Stimulated activated CD8-positive, alpha-beta memory T cell treated with anti-CD3 and anti-CD28 coated beads, Interleukin-2, amount 100 ng/mL, for 48 hours (primary cell): ENCODE measurements at regions not wholly inside any gene's neighbourhood (a gene's known extent, or its start where the extent isn't known, plus 50 kb on each side); places are given as distances from the start of the nearest gene placed in this dataset.
"Not testable (repeated sequence)": the region's sequence is repeated elsewhere in the genome, so short reads cannot be mapped to it uniquely, and the experiment has no call there.

ENCODE experiments used
- DNase-seq, 2 donors: peaks; one replicate each; pipeline ENCODE4 v3.0.0-alpha.2; 2020; ENCODE audit warnings: low read depth in 2 of 2

GRCh38 chr3:164465172-164465571 is 613.1 kb downstream of the SI start:
- no peak for DNase-seq

- no peak for DNase-seq
Observed at GRCh38 chr3:164460851-164461250, 617.4 kb downstream of the SI start.

- DNase-seq: no peak
Observed at GRCh38 chr3:164459521-164460151, 618.7 kb downstream of the SI start.

DNA sequence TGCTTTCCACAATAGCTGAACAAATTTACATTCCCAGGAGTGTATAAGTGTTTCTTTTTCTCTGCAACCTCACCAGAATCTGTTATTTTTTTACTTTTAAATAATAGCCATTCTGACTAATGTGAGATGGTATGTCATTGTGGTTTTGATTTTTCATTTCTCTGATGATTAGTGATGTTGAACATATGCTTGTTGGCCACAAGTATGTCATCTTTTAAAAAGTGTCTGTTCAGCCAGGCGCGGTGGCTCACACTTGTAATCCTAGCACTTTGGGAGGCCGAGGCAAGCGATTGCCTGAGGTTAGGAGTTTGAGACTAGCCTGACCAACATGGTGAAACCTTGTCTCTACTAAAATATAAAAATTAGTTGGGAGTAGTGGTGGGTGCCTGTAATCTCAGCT is 619.3 kb downstream of the SI start:
- no peak for DNase-seq

DNA sequence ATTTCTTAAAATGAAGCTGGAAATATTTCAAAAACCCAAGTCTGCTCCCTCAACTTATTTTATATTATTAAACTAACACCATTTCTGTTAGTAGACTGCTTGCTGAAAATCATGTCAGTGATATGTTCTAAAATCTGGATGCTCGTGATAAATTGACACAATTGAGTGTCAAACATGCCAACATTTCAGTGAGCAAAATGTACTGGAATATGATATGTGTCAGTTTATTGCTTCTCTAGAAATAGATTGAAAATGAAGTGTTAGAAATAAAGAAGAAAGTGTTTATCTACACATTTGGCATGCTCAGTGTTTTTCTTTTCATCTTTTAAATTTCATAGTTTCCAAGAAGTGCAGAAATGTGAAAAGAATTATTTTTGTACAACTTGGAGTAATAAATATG is 624.6 kb downstream of the SI start:
- DNase-seq: no peak

GRCh38 chr3:164452707-164453106 is 625.6 kb downstream of the SI start:
- DNase-seq: no peak

DNA sequence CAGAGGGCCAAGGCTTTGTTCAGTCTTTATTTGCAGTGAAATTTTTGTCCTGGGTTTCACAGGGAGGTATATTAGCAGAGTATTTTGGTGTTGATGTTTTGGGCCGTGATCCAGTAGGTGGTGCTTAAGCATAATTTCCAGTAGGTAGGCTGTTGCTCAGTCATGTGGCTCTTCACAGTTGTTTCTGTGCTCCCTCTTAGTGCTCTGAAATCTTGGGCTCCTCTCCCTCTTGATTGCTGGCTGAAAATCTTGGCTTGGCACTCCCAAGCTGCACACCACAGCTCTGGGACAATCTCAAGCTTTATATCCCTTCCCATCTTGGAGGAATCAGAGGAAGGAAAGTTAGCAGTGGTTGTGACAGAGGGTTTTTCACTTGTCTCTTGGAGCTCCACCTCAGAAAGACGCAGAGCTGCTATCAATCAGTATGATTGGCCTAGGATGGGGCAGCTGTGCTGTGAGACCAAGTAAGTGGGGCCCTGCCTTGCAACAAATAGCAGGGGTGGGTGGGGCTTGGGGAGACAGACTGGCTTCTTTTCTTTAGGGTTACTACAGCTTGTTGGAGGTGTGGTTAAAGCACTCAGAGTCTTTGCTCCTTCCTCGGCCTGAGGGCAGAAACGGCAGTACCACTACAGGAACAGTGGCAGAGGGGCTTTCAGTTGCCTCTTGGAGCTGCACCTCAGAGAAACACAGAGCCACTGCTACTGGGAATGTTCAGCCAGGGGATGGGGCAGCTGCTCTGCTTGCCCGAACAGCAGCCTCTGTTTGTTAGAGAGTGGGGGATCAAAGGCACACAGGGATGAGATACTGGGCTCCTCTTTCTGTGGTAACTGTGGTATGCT is 627.0 kb downstream of the SI start:
- DNase-seq: no peak

DNA sequence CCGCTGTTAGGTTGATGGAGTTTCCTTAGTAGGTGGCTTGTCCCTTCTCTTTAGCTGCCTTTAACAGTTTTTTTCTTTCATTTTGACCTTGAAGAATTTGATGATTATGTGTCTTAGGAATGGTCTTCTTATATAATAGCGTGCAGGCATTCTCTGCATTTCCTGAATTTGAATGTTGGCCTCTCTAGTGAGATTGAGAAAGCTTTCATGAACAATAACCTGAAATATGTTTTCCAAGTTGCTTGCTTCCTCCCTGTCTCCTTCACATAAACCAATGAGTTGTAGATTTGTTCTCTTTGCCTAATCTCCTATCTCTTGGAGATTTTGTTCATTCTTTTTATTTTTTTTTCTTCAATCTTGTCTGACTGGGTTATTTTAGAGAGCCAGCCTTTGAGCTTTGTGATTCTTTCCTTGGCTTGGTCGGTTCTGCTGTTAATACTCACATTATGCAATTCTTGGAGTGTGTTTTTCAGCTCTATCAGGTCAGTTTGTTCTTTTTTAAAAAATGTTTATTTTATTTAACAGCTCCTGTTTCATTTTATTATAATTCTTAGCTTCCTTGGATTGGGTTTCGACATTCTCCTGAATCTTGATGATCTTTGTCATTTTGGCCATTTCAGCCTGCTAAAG is 627.9 kb downstream of the SI start:
- no peak for DNase-seq

GRCh38 chr3:164419220-164419619 is 659.1 kb downstream of the SI start:
- DNase-seq: no peak

- no peak for DNase-seq
Observed at GRCh38 chr3:164418414-164418813, 659.9 kb downstream of the SI start.

DNA sequence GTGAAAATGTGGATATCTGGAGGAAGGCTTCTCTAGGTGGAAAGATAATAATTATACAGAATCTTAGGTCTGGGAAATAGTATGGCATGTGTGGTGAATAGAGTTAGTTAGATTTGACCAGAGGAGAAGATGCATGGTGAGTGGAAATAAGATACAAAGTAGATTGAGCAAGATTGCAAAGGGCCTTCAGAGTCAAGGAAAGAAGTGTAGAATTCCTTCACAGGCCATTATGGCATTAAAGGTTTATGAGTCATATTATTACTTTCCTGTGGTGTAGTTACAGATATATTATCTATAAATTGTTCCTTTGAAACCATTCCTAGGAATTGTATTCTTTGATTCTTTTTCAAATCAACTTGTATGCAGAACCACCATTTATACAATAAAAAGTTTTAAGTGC is 660.3 kb downstream of the SI start:
- DNase-seq: no peak

DNA sequence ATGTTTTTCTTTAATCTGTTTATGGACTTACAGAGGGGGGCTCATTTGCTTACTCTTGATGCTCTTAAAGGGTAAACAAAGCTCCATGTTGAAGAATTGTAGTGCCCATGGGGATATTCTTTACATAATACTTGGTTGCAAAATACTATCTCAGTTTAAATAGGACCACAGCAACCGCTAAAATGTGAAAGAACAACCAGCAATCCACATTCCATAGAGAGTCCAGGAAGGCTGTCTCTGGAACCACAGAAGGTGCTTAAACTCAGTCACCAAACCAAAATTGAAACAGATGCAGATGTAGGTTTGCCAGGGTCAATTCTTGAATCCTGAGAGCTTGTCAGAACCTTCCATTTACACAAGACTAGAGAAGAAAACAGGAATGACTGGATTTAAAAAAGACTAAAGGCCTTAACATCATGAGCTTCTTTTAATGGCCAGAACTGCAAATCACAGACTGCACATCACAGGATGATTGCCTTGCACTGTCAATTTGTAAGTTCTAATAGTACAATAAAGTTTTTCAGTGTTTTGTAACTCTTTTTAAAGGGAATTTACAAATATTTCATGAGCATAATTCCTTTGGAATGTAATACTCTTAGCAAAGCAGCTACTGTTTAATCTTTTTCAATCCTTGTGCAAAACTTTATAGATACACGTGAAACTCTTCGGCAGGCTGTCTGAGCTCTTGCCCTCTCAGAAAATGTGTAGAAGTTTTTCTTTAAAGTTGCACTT is 661.6 kb downstream of the SI start:
- DNase-seq: no peak

GRCh38 chr3:164408326-164408725 is 670.0 kb downstream of the SI start:
- DNase-seq: no peak

DNA sequence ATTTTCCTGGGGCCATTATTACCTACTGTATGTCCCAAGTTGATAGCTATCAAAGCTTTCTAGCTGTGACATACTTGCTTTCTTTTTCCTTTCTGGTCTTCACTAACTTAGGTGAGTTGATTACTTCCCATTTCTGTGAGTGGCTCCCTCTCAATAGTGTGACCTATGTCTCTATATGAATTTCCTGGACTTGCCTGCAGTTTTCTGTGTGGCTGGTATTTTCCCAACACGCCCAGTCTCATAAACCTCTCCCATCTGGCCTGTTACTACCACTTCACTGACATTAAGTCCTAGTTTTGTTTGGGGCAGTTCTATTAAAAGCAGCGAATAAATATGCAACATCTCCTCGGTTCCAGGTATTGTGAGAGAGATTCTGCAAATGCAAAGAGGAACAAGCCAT is 671.2 kb downstream of the SI start:
- DNase-seq: no peak

DNA sequence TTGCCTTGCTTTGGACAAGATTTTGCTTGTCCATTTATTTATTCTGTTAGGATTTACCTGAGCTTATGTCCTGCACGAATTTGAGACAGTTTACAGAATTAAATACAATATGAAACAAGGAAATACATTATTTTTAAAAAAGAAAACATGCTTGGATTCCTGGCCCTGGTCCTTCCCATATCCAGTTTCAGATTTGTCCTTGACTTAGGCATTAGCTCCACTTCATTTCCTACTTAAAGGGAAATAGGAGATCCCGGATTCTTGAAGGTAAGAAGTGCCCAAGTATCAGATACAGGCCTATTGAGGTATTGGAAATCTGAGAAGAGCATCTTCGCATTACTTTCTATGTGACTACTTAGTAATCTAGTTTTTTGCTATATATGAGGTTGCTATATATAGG is 672.0 kb downstream of the SI start:
- DNase-seq: no peak

DNA sequence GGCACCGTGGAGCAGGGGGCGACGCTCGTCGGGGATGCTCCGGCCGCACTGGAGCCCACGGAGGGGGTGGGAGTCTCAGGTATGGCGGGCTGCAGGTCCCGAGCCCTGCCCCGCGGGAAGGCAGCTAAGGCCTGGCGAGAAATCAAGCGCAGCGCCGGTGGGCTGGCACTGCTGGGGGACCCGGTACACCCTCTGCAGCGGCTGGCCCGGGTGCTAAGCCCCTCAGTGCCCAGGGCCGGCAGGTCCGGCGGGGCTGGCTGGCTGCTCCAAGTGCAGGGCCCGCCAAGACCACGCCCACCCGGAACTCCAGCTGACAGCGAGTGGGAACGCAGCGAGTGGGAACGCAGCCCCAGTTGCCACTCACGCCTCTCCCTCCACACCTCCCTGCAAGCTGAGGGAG is 676.4 kb downstream of the SI start:
- DNase-seq: no peak

DNA sequence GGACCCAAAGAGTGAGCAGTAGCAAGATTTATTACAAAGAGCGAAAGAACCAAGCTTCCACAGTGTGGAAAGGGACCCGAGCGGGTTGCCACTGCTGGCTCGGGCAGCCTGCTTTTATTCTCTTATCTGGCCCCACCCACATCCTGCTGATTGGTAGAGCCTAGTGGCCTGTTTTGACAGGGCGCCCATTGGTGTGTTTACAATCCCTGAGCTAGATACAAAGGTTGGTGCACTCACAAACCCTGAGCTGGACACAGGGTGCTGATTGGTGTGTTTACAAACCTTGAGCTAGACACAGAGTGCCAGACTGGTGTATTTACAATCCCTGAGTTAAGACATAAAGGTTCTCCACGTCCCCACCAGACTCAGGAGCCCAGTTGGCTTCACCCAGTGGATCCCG is 676.9 kb downstream of the SI start:
- not testable (repeated sequence) for DNase-seq

GRCh38 chr3:164397462-164397861 is 680.8 kb downstream of the SI start:
- DNase-seq: no peak

DNA sequence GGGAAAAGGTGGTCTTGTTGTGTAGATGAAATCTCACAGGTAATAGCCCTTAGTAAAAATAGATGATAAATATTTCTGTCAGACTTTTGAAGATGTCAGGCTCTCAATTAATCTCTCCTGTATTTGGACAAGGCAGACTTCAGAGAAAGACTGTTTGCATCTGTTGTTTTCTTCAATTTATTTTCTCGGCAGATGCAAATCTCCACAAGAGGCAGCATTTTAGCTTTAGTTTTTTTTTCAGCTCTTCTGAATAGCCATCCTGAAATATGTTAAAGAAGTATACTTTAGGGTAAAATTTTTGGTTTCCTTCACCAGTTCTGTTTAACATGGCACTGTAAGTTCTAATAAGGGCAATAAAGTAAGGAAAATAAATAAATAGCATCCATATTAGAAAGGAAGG is 685.1 kb downstream of the SI start:
- DNase-seq: no peak

GRCh38 chr3:164390046-164390445 is 688.2 kb downstream of the SI start:
- DNase-seq: no peak

GRCh38 chr3:164387236-164387635 is 691.1 kb downstream of the SI start:
- no peak for DNase-seq

GRCh38 chr3:164380156-164380555 is 698.1 kb downstream of the SI start:
- no peak for DNase-seq
